Calu3 (cell line): ENCODE measurements at regions not wholly inside any gene's neighbourhood (a gene's known extent, or its start where the extent isn't known, plus 50 kb on each side); places are given as distances from the start of the nearest gene placed in this dataset.

Experiments used
- BruUV-seq: library from RNA; stranded (reverse); fragments of 400-500 nt; replicated peaks from 2 replicates; lab custom pipeline; 2021; lab: Mats Ljungman, UMichigan
- CTCF ChIA-PET: fragments of 300-600 bp; sonication (Branson Sonifier 250); formaldehyde crosslinking; loops from one replicate; lab custom pipeline; 2022; ENCODE audit warnings: antibody characterized with exemption; lab: Charles Lee
- DNase-seq: peaks from one replicate; pipeline ENCODE4 v3.0.0; 2022
- H3K27ac Mint-ChIP-seq: one replicate; pipeline ENCODE4 v1.8.0; 2022; ENCODE audit warnings: mixed read lengths; ENCODE audit not compliant: unreplicated experiment
- H3K27me3 Mint-ChIP-seq: one replicate; pipeline ENCODE4 v1.8.0; 2022; ENCODE audit warnings: mixed read lengths; ENCODE audit not compliant: unreplicated experiment
- H3K36me3 Mint-ChIP-seq: one replicate; pipeline ENCODE4 v1.8.0; 2022; ENCODE audit warnings: mild to moderate bottlenecking, moderate library complexity, mixed read lengths; ENCODE audit not compliant: insufficient read depth, unreplicated experiment
- H3K4me1 Mint-ChIP-seq: one replicate; pipeline ENCODE4 v1.8.0; 2022; ENCODE audit warnings: mild to moderate bottlenecking, low read depth, mixed read lengths; ENCODE audit not compliant: unreplicated experiment
- H3K4me3 Mint-ChIP-seq: one replicate; pipeline ENCODE4 v1.8.0; 2022; ENCODE audit warnings: mild to moderate bottlenecking, low read depth, moderate library complexity, mixed read lengths; ENCODE audit not compliant: unreplicated experiment
- H3K9me3 Mint-ChIP-seq: one replicate; pipeline ENCODE4 v1.8.0; 2022; ENCODE audit warnings: low read depth, mixed read lengths; ENCODE audit not compliant: unreplicated experiment
- intact Hi-C: fragments of 100-400 bp; cut with micrococcal nuclease; formaldehyde crosslinking; loops from one replicate; pipeline ENCODE4 v1.10.0; 2022; ENCODE audit not compliant: unreplicated experiment
- TF ChIP-seq, protein P1 (sequence below): fragments of 200-600 bp; IDR thresholded peaks from one replicate; pipeline ENCODE4 v1.8.0; 2022; ENCODE audit warnings: antibody characterized with exemption; ENCODE audit not compliant: unreplicated experiment

GRCh38 chr18:67265464-67266245, 250.9 kb downstream of the DSEL start:
- Mint-ChIP-seq H3K9me3 (peaks cover 3% of the 10 kb centered on the region), H3K4me3 (no peak overlapping the region), H3K4me1 (peaks cover 22% of the 10 kb centered on the region), H3K27ac (peak overlapping the region; percentile 57), H3K27me3 (no peaks in the 10 kb centered on the region), H3K36me3 (no peaks in the 10 kb centered on the region)
- CTCF ChIA-PET: no interaction called here
- BruUV-seq: no TSS peak
- intact Hi-C loops: no loop called here
- peak; percentile 7 for DNase-seq
- TF ChIP-seq, protein P1, sequence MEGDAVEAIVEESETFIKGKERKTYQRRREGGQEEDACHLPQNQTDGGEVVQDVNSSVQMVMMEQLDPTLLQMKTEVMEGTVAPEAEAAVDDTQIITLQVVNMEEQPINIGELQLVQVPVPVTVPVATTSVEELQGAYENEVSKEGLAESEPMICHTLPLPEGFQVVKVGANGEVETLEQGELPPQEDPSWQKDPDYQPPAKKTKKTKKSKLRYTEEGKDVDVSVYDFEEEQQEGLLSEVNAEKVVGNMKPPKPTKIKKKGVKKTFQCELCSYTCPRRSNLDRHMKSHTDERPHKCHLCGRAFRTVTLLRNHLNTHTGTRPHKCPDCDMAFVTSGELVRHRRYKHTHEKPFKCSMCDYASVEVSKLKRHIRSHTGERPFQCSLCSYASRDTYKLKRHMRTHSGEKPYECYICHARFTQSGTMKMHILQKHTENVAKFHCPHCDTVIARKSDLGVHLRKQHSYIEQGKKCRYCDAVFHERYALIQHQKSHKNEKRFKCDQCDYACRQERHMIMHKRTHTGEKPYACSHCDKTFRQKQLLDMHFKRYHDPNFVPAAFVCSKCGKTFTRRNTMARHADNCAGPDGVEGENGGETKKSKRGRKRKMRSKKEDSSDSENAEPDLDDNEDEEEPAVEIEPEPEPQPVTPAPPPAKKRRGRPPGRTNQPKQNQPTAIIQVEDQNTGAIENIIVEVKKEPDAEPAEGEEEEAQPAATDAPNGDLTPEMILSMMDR: no peak

GRCh38 chr18:67261931-67262552, 254.5 kb downstream of the DSEL start:
- no peak for DNase-seq
- TF ChIP-seq, protein P1: no peak
- no peaks in the 10 kb centered on the region for H3K9me3 Mint-ChIP-seq
- no peak overlapping the region for H3K27ac Mint-ChIP-seq
- CTCF ChIA-PET: interaction anchor here (0.6 to 0.7 kb wide), 2 partner anchors 20 to 36 kb away, joined by 3 to 6 read pairs; no protein-coding TSS in a partner anchor
- no TSS peak for BruUV-seq
- H3K27me3 Mint-ChIP-seq: no peaks in the 10 kb centered on the region
- intact Hi-C loops: no loop called here
- H3K36me3 Mint-ChIP-seq: no peaks in the 10 kb centered on the region
- H3K4me3 Mint-ChIP-seq: no peak overlapping the region
- peaks cover 22% of the 10 kb centered on the region for H3K4me1 Mint-ChIP-seq

DNA sequence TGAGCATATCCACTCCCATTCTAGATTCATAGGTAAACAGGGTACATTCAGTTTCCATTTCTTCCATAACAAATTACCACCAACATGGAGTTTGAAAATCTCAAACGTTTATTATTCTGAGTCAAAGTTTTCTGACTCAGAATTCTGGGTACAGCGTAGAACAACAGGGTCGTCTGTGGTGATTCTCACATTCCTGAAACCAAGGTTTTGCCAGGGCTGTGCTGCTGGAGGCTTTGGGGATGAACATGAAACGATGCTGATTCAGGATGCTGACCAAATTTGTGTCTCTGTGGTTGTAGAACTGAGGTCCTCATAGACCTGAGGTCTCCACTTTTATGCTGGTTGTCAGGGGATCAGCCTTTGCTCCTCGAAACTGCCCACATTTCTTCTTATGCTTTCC, 255.7 kb downstream of the DSEL start:
- TF ChIP-seq, protein P1: no peak
- Mint-ChIP-seq H3K4me3 (no peak overlapping the region), H3K36me3 (no peaks in the 10 kb centered on the region), H3K27ac (no peak overlapping the region), H3K9me3 (no peaks in the 10 kb centered on the region), H3K27me3 (no peaks in the 10 kb centered on the region), H3K4me1 (peaks cover 10% of the 10 kb centered on the region)
- CTCF ChIA-PET: no interaction called here
- BruUV-seq: no TSS peak
- no peak for DNase-seq
- intact Hi-C loops: no loop called here

- intact Hi-C loops: no loop called here
- no TSS peak for BruUV-seq
- Mint-ChIP-seq H3K27me3 (no peaks in the 10 kb centered on the region), H3K4me1 (no peaks in the 10 kb centered on the region), H3K27ac (no peak overlapping the region), H3K36me3 (no peaks in the 10 kb centered on the region), H3K4me3 (no peak overlapping the region), H3K9me3 (peaks cover 2% of the 10 kb centered on the region)
- no peak for DNase-seq
- CTCF ChIA-PET: no interaction called here
- TF ChIP-seq, protein P1: no peak
Measured at GRCh38 chr18:67250776-67251424, 265.6 kb downstream of the DSEL start.
